ENCODE measurements at regions not wholly inside any gene's neighbourhood (a gene's known extent, or its start where the extent isn't known, plus 50 kb on each side); places are given as distances from the start of the nearest gene placed in this dataset.

DNA sequence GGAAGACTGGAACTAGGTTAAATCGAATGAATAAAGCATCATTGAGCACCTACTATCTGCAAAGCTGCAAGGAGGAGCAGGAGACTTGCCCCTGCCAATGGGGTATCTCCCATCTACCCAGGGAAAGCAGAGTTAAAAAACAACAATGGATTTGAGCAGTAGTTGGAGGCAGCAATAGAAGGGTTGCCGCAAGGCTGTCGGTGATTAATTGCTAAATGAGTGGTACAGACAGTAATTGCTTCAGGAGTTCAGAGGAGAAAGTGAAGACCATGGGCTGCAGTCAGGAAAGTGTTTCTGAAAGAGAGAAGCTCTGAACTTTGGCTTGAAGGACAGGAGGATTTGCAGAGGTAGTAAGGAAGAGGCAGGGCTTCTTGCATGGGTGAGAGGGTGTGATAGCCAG is 152.9 kb downstream of the ACTL8 start:
- H3K27me3 Mint-ChIP-seq (ENCODE audit: low read depth), result peaks cover 70% of the 10 kb centered on the region
- no peaks in the 10 kb centered on the region for H3K4me1 Mint-ChIP-seq
- H3K4me3 Mint-ChIP-seq, result no peak overlapping the region
- no peaks in the 10 kb centered on the region for H3K36me3 Mint-ChIP-seq
- H3K9me3 Mint-ChIP-seq, result no peaks in the 10 kb centered on the region
- DNase-seq (ENCODE audit: low spot score in 2 of 2, unreplicated experiment in 2 of 2), result no peak
- H3K27ac Mint-ChIP-seq, result no peak overlapping the region
- no peak for TF ChIP-seq CTCF (IDR thresholded peaks at IDR 0.05; ENCODE audit: unreplicated experiment)

GRCh38 chr1:17908945-17909344 is 153.8 kb downstream of the ACTL8 start:
- Mint-ChIP-seq H3K9me3 (no peaks in the 10 kb centered on the region), H3K27me3 (ENCODE audit: low read depth) (peaks cover 77% of the 10 kb centered on the region), H3K4me1 (no peaks in the 10 kb centered on the region), H3K27ac (no peak overlapping the region), H3K4me3 (no peak overlapping the region), H3K36me3 (no peaks in the 10 kb centered on the region)
- no peak for DNase-seq (ENCODE audit: low spot score in 2 of 2, unreplicated experiment in 2 of 2)
- no peak for TF ChIP-seq CTCF (IDR thresholded peaks at IDR 0.05; ENCODE audit: unreplicated experiment)

GRCh38 chr1:17909634-17910033 is 154.5 kb downstream of the ACTL8 start:
- no peak for DNase-seq (ENCODE audit: low spot score in 2 of 2, unreplicated experiment in 2 of 2)
- Mint-ChIP-seq H3K4me1 (no peaks in the 10 kb centered on the region), H3K4me3 (no peak overlapping the region), H3K27me3 (ENCODE audit: low read depth) (peaks cover 81% of the 10 kb centered on the region), H3K27ac (no peak overlapping the region), H3K9me3 (no peaks in the 10 kb centered on the region), H3K36me3 (no peaks in the 10 kb centered on the region)
- TF ChIP-seq CTCF (IDR thresholded peaks at IDR 0.05; ENCODE audit: unreplicated experiment), result no peak

GRCh38 chr1:17911791-17912190 is 156.7 kb downstream of the ACTL8 start:
- Mint-ChIP-seq H3K4me1 (no peaks in the 10 kb centered on the region), H3K4me3 (no peak overlapping the region), H3K36me3 (no peaks in the 10 kb centered on the region), H3K27ac (no peak overlapping the region), H3K9me3 (no peaks in the 10 kb centered on the region), H3K27me3 (ENCODE audit: low read depth) (peaks cover 88% of the 10 kb centered on the region)
- no peak for DNase-seq (ENCODE audit: low spot score in 2 of 2, unreplicated experiment in 2 of 2)
- no peak for TF ChIP-seq CTCF (IDR thresholded peaks at IDR 0.05; ENCODE audit: unreplicated experiment)

DNA sequence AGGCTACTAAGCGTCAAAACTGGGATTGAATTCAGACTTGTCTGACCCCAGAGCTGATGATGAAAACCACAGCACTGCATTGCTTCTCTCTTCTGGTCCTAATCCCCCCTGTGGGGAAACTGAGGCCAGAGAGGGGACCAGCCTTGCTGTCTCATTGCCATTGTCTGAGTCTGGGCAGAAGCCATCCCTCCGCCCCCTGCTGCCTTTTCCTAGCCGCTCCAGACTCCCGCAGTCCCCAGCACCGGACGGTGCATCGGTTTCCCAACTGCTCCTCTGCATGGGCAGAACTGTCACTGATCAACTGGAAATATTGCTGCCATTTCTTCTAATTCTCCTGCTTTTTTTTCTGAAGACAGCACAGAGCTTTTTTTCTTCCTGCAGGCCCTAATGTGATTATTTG is 157.4 kb downstream of the ACTL8 start:
- Mint-ChIP-seq H3K4me1 (no peaks in the 10 kb centered on the region), H3K27ac (no peak overlapping the region), H3K36me3 (no peaks in the 10 kb centered on the region), H3K9me3 (no peaks in the 10 kb centered on the region), H3K4me3 (no peak overlapping the region), H3K27me3 (ENCODE audit: low read depth) (peaks cover 87% of the 10 kb centered on the region)
- no peak for TF ChIP-seq CTCF (IDR thresholded peaks at IDR 0.05; ENCODE audit: unreplicated experiment)
- no peak for DNase-seq (ENCODE audit: low spot score in 2 of 2, unreplicated experiment in 2 of 2)

Measured in mesothelial cell of epicardium (in vitro differentiated cells).